ENCODE measurements at regions not wholly inside any gene's neighbourhood (a gene's known extent, or its start where the extent isn't known, plus 50 kb on each side); places are given as distances from the start of the nearest gene placed in this dataset.
"Not testable (repeated sequence)": the region's sequence is repeated elsewhere in the genome, so short reads cannot be mapped to it uniquely, and the experiment has no call there.

DNA sequence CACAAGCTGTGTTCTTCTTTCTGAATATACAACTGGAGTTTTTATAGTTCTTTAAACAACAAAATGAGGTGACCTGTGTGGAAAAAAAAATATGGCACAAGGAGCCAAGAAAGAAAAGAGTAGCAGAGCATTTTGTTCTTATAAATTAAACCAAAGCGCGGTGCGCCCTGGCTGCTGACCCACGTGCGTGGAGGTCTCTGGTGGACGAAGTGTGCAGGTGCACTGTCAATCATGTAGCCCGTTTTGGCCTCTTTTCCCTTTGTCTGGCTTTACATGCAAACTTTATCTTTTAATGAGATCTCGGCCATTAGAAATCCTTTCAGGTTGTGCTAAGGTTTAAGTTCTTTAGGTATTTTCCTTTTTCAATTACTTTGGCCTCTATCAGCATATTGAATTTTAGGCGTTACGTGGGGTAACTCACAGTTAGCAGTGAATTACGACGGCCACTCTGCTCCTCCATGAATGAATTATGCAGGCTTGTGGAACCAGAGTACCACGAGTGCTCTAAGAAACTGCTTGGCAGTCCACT lies 443.9 kb upstream of the SLC10A2 start:
- DNase-seq (no peak), ATAC-seq (no peak)
- H3K27ac Mint-ChIP-seq, result no peak overlapping the region

DNA sequence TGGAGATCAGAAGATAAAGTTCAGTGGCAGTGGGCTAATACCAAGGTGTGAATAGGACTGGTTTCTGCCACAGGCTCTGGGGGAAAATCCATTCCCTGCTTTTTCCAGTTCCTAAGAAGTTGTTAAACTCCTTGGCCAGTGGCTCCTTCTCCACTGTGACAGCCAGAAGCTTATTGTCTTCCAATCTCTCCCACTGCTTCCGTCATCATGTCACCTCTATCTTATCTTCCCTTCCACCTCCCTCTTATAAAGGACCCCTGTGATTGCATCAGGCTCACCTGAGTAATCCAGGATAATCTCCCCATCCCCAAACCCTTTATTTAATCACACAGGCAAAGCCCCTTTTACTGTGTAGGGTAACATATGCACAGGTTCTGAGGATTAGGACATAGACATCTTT lies 431.2 kb upstream of the SLC10A2 start:
- no peak for DNase-seq
- no peak overlapping the region for H3K4me3 Mint-ChIP-seq
- no peak overlapping the region for H3K27ac Mint-ChIP-seq
- H3K27me3 Mint-ChIP-seq, result no peaks in the 10 kb centered on the region
- H3K9me3 Mint-ChIP-seq, result peaks cover 13% of the 10 kb centered on the region
- no peaks in the 10 kb centered on the region for H3K36me3 Mint-ChIP-seq (ENCODE audit: low read depth)
- no peaks in the 10 kb centered on the region for H3K4me1 Mint-ChIP-seq
- ATAC-seq, result no peak

More for the DNA sequence above, 443.9 kb upstream of the SLC10A2 start:
- no peaks in the 10 kb centered on the region for H3K4me1 Mint-ChIP-seq
- H3K27me3 Mint-ChIP-seq, result no peaks in the 10 kb centered on the region
- no peaks in the 10 kb centered on the region for H3K36me3 Mint-ChIP-seq (ENCODE audit: low read depth)
- H3K9me3 Mint-ChIP-seq, result no peaks in the 10 kb centered on the region
- no peak overlapping the region for H3K4me3 Mint-ChIP-seq

DNA sequence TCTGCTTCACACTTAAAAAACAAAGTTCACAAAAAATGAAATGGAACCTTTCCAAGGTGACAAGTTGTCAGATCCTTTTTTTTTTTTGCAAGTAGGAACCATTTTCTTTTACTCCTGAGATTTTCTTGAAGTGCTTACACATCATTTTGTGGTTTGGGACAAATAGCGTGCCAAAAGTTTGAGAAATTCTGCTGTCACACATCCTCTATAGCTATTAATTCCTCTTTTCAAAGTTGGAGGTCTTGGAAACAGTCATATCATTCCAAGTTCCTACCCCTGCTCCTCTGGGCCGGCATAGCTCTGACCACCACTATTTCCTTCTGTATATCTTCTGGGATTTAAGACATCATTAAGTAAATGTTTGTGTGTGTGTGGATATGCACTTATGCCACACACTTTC lies 421.6 kb upstream of the SLC10A2 start:
- Mint-ChIP-seq H3K36me3 (ENCODE audit: low read depth) (no peaks in the 10 kb centered on the region), H3K27ac (no peak overlapping the region), H3K4me1 (no peaks in the 10 kb centered on the region), H3K4me3 (no peak overlapping the region), H3K27me3 (no peaks in the 10 kb centered on the region), H3K9me3 (peaks cover 6% of the 10 kb centered on the region)
- ATAC-seq, result no peak
- DNase-seq, result no peak

DNA sequence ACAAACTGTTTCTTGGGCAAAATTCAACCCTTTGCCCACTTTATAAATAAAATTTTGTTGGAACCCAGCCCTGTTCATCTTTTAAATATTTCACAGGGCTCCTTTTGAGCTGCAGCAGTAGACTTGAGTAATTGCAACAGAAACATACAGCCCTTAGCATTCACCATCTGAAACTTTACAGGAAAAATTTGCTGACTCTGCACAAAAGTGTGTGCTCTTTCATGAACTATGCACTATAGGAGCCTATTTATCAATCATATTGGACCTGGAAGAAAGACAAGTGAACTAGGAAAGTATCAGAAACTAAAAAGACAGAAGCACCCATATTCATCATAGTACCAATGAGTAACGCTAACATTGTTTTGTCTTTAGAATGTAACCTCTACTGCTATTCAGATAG lies 406.9 kb upstream of the SLC10A2 start:
- no peak for ATAC-seq
- H3K27me3 Mint-ChIP-seq, result no peaks in the 10 kb centered on the region

DNA sequence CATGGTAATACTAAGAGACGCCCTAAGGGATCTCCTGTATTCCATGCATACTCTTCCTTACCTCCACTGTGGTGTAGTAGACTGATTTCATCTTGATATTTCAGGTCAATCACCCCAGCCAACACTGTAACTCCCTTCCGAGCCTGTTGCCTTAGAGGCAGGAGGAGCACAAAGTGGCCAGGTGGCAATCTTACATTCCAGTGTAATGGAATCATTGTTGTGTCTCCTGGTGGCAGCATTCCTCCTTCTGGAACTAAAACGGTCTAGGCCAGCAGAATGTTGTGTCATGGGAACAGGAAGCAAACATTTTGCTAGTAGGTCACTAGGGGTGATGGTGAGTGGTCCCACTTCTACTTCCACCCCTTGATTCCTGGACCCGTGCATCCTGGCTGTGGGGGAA lies 405.7 kb upstream of the SLC10A2 start:
- Mint-ChIP-seq H3K36me3 (ENCODE audit: low read depth) (no peaks in the 10 kb centered on the region), H3K27ac (no peak overlapping the region), H3K27me3 (no peaks in the 10 kb centered on the region), H3K4me3 (no peak overlapping the region), H3K4me1 (no peaks in the 10 kb centered on the region), H3K9me3 (peaks cover 2% of the 10 kb centered on the region)
- DNase-seq (no peak), ATAC-seq (no peak)

More for the DNA sequence above, 406.9 kb upstream of the SLC10A2 start:
- DNase-seq, result no peak
- Mint-ChIP-seq H3K9me3 (peaks cover 2% of the 10 kb centered on the region), H3K27ac (no peak overlapping the region), H3K4me1 (no peaks in the 10 kb centered on the region), H3K4me3 (no peak overlapping the region), H3K36me3 (ENCODE audit: low read depth) (no peaks in the 10 kb centered on the region)

DNA sequence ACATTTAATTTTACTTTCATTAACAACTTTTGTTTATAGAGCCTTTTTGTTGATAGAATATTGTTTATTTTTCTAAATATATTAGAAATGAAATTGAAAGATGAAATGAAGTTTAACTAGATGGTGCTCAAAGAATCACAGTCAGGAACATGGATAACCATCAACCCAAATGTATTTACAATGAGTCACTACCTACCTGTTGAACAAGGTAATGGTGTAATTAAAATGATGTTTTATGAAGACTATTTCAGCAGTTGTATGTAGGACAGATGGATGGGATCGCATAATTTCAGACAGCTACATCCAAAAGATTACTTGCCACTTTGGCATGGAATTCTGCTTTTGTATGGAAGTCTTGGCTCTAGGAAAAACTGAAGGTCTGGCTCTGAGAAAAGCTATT lies 403.6 kb upstream of the SLC10A2 start:
- Mint-ChIP-seq H3K9me3 (peaks cover 7% of the 10 kb centered on the region), H3K27me3 (no peaks in the 10 kb centered on the region), H3K4me3 (no peak overlapping the region), H3K36me3 (ENCODE audit: low read depth) (no peaks in the 10 kb centered on the region), H3K27ac (no peak overlapping the region), H3K4me1 (no peaks in the 10 kb centered on the region)
- DNase-seq (no peak), ATAC-seq (no peak)

DNA sequence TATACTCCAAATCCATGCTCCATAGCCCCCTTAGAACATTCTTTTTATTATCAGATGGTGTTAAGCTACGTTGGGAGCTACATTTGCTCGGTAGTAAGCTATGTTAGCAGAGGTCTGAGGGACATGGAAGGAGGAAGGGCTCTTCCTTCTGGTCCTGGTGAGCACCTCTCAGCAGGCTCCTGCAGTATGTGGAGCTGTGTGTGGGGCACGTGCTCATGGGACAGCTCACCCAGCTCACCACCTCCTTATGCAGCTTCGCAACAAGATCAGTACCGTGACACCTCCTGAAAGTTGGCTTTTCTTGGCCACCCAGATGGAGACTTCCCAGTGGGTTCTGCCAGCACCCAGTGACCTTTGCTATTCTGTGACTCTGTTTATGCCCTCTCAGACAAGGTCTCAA lies 400.5 kb upstream of the SLC10A2 start:
- Mint-ChIP-seq H3K36me3 (ENCODE audit: low read depth) (no peaks in the 10 kb centered on the region), H3K9me3 (peaks cover 5% of the 10 kb centered on the region)
- ATAC-seq, result no peak

DNA sequence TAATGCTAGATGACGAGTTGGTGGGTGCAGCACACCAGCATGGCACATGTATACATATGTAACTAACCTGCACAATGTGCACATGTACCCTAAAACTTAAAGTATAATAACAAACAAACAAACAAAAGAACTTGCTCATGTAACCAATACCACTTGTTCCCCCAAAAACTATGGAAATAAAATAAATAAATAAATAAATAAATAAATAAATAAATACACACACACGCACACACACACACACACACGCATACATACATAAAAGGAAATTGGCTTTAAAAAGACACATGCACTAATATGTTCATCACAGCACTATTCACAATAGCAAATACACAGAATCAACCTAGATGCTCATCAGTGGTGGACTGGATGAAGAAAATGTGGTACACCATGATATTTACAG lies 394.0 kb upstream of the SLC10A2 start:
- not testable (repeated sequence) for H3K9me3 Mint-ChIP-seq; H3K36me3 Mint-ChIP-seq (ENCODE audit: low read depth); ATAC-seq

More for the DNA sequence above, 400.5 kb upstream of the SLC10A2 start:
- Mint-ChIP-seq H3K27me3 (no peaks in the 10 kb centered on the region), H3K27ac (no peak overlapping the region), H3K4me1 (no peaks in the 10 kb centered on the region), H3K4me3 (no peak overlapping the region)
- DNase-seq, result no peak

DNA sequence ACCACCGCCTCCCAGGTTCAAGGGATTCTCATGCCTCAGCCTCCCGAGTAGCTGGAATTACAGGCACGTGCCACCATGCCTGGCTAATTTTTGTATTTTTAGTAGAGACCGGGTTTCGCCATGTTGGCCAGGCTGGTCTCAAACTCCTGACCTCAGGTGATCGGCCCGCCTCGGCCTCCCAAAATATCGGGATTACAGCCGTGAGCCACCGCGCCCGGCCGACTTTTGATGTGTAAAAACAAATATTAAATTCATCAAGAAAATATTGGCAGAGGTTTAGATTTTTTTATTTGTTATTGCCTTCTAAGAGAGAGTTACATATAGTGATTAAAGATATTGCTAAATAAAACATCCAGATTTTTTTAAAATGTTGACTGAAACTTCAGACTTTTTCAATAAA lies 390.8 kb upstream of the SLC10A2 start:
- not testable (repeated sequence) for H3K4me3 Mint-ChIP-seq; ATAC-seq; H3K27ac Mint-ChIP-seq; H3K27me3 Mint-ChIP-seq; H3K36me3 Mint-ChIP-seq (ENCODE audit: low read depth); H3K9me3 Mint-ChIP-seq; DNase-seq; H3K4me1 Mint-ChIP-seq

More for the DNA sequence above, 394.0 kb upstream of the SLC10A2 start:
- DNase-seq, H3K4me1 Mint-ChIP-seq, H3K27ac Mint-ChIP-seq, H3K4me3 Mint-ChIP-seq, H3K27me3 Mint-ChIP-seq: not testable (repeated sequence)

DNA sequence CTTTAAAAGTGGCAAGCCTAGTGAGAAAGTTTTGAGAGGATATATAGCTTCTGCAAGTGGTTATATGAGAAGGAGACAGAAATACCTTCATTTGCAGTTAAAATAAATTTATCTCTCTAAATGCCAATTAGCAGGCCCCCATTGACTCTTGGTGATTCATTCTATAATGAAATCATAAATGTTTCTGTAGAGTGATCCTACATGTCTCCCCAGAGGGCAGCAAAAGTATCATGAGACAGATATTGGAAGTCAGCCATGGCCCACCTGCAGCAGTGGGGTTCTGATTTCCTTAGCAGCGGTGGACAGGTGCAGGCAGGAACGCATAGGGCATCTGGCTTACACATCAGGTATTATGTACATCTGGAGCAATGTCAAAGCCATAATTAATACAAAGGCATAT lies 385.4 kb upstream of the SLC10A2 start:
- DNase-seq (no peak), ATAC-seq (no peak)
- H3K27ac Mint-ChIP-seq, result no peak overlapping the region
- H3K4me1 Mint-ChIP-seq, result no peaks in the 10 kb centered on the region
- H3K4me3 Mint-ChIP-seq, result no peak overlapping the region
- H3K9me3 Mint-ChIP-seq, result no peaks in the 10 kb centered on the region
- H3K36me3 Mint-ChIP-seq (ENCODE audit: low read depth), result no peaks in the 10 kb centered on the region
- H3K27me3 Mint-ChIP-seq, result no peaks in the 10 kb centered on the region

DNA sequence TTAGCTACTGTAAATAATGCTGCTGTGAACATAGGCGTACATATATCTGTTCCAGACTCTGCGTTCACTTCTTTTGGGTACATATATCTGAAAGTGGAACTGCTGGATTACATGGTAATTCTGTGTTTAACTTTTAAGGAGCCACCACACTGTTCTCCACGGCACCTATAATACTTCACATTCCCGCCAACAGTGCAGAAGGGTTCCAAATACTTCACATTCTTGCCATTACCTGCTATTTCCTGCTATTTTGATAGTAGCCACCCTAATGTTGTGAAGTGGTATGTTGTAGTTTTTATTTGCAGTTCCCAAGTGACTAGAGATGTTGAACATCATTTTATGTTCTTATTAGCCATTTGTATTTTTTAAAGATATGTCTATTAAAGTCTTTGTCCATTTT lies 377.4 kb upstream of the SLC10A2 start:
- DNase-seq (no peak), ATAC-seq (no peak)
- H3K27me3 Mint-ChIP-seq, result no peaks in the 10 kb centered on the region
- H3K9me3 Mint-ChIP-seq, result no peaks in the 10 kb centered on the region
- no peaks in the 10 kb centered on the region for H3K36me3 Mint-ChIP-seq (ENCODE audit: low read depth)
- no peak overlapping the region for H3K27ac Mint-ChIP-seq
- no peaks in the 10 kb centered on the region for H3K4me1 Mint-ChIP-seq
- no peak overlapping the region for H3K4me3 Mint-ChIP-seq

DNA sequence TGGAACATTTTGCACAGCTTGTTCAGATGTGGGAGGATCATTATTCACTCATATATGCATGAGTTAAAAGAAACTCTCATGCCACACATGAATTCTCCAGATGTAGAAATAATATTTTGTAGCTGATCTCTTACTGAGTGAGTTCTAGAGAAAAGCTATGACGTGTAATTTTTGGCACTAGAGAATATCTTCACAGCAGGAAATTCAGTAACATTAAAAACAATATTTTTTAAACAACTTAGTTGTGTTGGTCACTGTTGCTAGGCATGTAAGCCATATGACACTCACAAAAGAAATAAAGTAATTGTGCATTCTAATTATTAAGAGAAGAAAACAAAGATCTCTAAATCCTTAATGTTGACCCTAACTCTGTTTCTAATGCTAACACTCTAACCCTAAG lies 371.4 kb upstream of the SLC10A2 start:
- Mint-ChIP-seq H3K9me3 (no peaks in the 10 kb centered on the region), H3K4me1 (no peaks in the 10 kb centered on the region), H3K27ac (no peak overlapping the region), H3K36me3 (ENCODE audit: low read depth) (no peaks in the 10 kb centered on the region), H3K4me3 (no peak overlapping the region), H3K27me3 (no peaks in the 10 kb centered on the region)
- ATAC-seq, result no peak
- DNase-seq, result no peak

DNA sequence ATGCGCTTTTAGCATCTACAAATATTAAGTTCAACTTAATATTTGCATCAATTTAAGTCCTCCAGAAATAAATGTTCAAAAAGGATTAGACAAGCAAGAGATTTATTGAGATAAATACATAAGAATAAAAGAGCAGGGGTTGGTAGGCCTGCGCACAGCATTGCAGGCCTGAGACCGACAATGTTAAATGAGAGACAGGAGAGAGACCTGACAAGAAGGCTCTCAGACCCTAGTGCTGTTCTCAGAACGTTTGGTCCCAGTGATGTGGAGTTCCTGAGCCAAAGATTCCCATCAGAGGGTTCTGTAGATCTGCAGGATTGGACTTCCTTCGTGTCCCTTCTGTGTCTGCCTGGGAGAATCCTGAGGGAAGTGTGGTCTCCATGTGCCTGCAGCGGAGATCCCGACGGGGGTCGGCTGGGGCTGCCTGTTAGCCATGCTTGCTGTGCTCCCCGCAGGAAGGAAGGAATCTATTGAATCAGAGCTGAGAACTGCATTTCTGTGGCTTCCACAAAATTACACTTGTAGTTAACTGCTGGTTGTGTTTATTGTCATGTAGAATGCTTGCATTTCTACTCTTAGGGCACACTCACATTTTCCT lies 369.9 kb upstream of the SLC10A2 start:
- Mint-ChIP-seq H3K27ac (no peak overlapping the region), H3K9me3 (no peaks in the 10 kb centered on the region), H3K4me1 (no peaks in the 10 kb centered on the region), H3K27me3 (no peaks in the 10 kb centered on the region), H3K4me3 (no peak overlapping the region), H3K36me3 (ENCODE audit: low read depth) (no peaks in the 10 kb centered on the region)
- no peak for DNase-seq
- no peak for ATAC-seq

DNA sequence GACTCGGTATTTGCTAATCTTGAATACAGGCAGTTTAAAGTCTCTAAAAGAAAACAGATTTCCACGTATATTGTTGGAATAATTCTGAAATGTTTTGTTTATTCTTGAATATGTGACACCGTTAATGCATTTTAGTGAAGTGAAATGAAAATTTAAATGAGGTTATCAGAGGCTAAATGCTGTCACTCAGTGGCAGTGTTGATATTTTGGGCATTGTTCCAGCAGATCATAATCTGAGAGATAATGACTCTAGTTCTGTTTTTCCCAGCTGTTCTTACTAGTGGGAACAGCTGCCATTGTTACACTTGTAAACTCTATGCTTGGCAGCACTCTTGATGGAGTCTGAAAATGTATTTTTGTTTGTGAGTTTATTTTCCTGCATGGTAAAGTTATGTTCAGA lies 365.6 kb upstream of the SLC10A2 start:
- Mint-ChIP-seq H3K4me1 (no peaks in the 10 kb centered on the region), H3K4me3 (no peak overlapping the region), H3K36me3 (ENCODE audit: low read depth) (no peaks in the 10 kb centered on the region), H3K27ac (no peak overlapping the region), H3K27me3 (no peaks in the 10 kb centered on the region), H3K9me3 (no peaks in the 10 kb centered on the region)
- ATAC-seq (no peak), DNase-seq (no peak)

DNA sequence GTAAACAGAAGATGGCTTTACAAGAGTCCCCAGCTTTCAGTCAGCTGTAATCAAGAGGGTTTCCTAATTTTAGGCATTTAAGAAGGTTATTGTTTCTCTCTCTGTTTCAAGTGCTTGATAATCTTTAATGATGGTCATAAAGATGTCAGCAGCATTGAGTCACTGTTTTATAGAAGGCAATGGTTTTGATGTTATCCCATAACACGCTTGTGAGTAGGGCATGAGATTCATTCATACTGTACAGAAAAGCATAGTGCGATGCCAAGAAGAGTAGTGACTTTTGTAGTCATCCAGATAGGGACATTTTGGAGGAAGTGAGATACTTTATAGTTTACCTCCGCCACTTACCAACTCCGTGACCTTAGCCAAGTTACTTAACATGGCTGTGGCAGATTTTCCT lies 364.2 kb upstream of the SLC10A2 start:
- no peak for DNase-seq
- Mint-ChIP-seq H3K9me3 (no peaks in the 10 kb centered on the region), H3K4me1 (no peaks in the 10 kb centered on the region), H3K27me3 (no peaks in the 10 kb centered on the region), H3K27ac (no peak overlapping the region), H3K4me3 (no peak overlapping the region), H3K36me3 (ENCODE audit: low read depth) (no peaks in the 10 kb centered on the region)
- ATAC-seq, result no peak

DNA sequence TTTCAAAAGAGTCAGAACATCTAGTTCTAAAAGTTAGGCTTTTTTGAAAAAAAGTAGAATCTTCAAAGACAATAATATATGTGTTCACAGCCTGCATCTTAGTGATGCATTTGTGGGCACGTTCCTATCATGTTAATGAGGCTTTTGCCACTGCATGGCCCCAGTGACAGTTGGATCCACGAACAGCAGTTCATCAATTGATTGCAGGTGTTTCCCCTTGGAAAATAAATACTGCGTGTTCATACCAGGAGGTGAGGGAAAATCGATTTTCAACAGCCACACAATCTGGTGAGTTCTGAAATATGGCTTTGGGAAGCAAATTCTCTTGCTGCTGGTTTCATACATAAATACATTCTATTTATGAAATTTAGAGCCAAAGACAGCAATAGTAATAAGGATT lies 343.8 kb upstream of the SLC10A2 start:
- ATAC-seq, result no peak
- H3K9me3 Mint-ChIP-seq, result no peaks in the 10 kb centered on the region
- H3K4me1 Mint-ChIP-seq, result no peaks in the 10 kb centered on the region
- no peak overlapping the region for H3K4me3 Mint-ChIP-seq
- DNase-seq, result no peak
- H3K36me3 Mint-ChIP-seq (ENCODE audit: low read depth), result no peaks in the 10 kb centered on the region
- H3K27me3 Mint-ChIP-seq, result no peaks in the 10 kb centered on the region
- no peak overlapping the region for H3K27ac Mint-ChIP-seq
